ENCODE measurements at regions not wholly inside any gene's neighbourhood (a gene's known extent, or its start where the extent isn't known, plus 50 kb on each side); places are given as distances from the start of the nearest gene placed in this dataset.

DNA sequence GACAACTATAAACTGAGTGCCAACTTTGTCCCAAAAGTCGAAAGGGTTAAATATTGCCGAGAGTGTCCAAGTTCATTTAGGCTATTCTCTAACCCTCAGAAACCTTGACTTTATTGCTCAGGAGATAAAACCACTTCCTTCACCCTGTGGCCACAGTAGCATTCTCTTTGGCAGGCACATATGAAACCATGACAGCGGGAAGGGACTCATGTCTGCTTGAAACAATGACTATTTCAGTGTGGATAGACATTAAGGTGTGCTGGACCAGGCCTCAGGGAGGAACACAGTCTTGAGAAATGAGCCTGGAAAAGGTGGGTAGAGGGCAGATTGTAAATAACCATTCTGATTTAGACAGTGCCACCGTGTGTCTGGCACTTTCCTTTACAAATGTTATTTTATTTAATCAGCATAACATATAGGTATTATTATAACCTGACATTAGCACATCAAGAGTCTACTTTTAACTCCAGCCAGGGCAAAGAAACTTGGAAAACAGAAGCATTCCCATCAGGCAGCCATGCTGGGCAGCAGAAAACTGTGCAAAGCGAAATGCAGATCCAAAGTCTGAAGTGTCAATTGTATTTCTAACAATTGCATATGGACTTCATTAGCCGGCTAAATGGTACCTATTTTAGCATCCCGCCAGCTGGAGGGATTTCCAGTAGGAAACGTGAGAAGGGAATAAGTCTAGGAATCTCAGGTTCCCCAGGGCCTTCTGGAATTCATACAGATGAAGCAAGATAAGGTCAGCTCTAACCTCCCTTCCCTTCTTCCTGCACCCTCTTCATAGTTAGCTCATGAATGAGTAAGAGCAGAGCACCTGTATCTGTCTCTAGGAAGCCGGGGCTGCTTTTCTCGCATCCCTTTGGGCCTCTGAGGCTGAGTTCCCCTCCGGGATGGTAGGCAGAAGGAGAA lies 212.8 kb upstream of the ELAC2 start:
- POLR2A ChIA-PET = no interaction called here
- Histone ChIP-seq H3K4me3 (ENCODE audit: low read depth, low read length) (no peak overlapping the region), H3K27me3 (replicated peaks; ENCODE audit: control insufficient read depth, insufficient read depth, low read length) (no peaks in the 10 kb centered on the region), H3K36me3 (ENCODE audit: control insufficient read depth, insufficient read depth, low read length) (no peaks in the 10 kb centered on the region), H3K9me3 (no peaks in the 10 kb centered on the region), H3K4me1 (no peaks in the 10 kb centered on the region)
- CTCF ChIA-PET = no interaction called here
- no peak overlapping the region for H3K4me3 Mint-ChIP-seq (ENCODE audit: unreplicated experiment)
- no peaks in the 10 kb centered on the region for H3K36me3 Mint-ChIP-seq (ENCODE audit: insufficient read depth, unreplicated experiment)
- H3K9me3 Mint-ChIP-seq (ENCODE audit: unreplicated experiment) = no peaks in the 10 kb centered on the region
- BruUV-seq (replicated peaks) = no TSS peak
- intact Hi-C loops (cut with micrococcal nuclease; ENCODE audit: unreplicated experiment) = no loop called here
- no peak overlapping the region for H3K27ac Mint-ChIP-seq (ENCODE audit: unreplicated experiment)
- no peak for DNase-seq
- no peaks in the 10 kb centered on the region for H3K27me3 Mint-ChIP-seq (ENCODE audit: insufficient read depth, unreplicated experiment)
- TF ChIP-seq, protein P1, sequence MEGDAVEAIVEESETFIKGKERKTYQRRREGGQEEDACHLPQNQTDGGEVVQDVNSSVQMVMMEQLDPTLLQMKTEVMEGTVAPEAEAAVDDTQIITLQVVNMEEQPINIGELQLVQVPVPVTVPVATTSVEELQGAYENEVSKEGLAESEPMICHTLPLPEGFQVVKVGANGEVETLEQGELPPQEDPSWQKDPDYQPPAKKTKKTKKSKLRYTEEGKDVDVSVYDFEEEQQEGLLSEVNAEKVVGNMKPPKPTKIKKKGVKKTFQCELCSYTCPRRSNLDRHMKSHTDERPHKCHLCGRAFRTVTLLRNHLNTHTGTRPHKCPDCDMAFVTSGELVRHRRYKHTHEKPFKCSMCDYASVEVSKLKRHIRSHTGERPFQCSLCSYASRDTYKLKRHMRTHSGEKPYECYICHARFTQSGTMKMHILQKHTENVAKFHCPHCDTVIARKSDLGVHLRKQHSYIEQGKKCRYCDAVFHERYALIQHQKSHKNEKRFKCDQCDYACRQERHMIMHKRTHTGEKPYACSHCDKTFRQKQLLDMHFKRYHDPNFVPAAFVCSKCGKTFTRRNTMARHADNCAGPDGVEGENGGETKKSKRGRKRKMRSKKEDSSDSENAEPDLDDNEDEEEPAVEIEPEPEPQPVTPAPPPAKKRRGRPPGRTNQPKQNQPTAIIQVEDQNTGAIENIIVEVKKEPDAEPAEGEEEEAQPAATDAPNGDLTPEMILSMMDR (IDR thresholded peaks at IDR 0.05; ENCODE audit: insufficient read depth in 1 of 2, low read depth in 1 of 2, low read length in 1 of 2, severe bottlenecking in 1 of 2, unreplicated experiment in 1 of 2) = no peak
- H3K4me1 Mint-ChIP-seq (ENCODE audit: low read depth, unreplicated experiment) = no peaks in the 10 kb centered on the region

DNA sequence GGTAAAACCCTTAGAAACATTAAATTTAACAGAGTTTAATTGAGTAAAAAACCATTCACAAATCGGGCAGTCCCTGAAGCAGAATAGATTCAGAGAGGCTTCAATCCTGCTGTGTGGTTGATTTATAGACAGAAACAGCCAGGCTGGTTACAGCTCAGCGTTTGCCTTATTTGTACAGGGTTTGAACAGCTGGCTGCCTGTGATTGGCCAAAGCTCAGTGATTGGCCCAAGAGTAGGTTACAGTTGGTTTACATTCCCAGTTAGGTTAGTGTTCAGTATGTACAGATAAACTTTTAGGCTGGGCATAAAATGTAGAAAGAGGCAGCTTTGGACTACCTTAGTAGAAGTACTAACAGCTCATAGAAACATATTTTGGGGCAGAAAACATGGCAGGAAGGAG lies 210.4 kb upstream of the ELAC2 start:
- POLR2A ChIA-PET = no interaction called here
- no peaks in the 10 kb centered on the region for H3K4me1 Mint-ChIP-seq (ENCODE audit: low read depth, unreplicated experiment)
- H3K36me3 Mint-ChIP-seq (ENCODE audit: insufficient read depth, unreplicated experiment) = no peaks in the 10 kb centered on the region

DNA sequence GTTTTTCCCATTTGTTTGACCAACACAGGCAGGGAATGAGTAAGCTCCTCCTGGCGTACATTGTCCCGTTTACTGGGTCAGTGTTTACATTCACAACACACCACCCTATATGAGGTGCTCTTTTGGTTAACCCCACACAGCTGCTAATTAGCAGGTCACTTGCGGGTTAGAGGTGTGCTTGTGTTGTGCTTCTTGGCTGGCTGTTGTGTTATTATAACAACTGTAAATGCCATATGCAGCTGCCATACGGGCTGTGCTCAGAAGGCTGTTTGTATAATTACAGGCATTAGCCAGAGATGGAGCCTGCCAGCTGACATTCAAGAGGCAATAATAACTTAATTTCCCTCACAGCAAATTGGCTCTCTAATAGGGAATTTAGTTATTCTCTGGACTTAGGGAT lies 205.1 kb upstream of the ELAC2 start:
- no peaks in the 10 kb centered on the region for H3K9me3 Mint-ChIP-seq (ENCODE audit: unreplicated experiment)
- Histone ChIP-seq H3K9me3 (no peaks in the 10 kb centered on the region), H3K4me3 (ENCODE audit: low read depth, low read length) (no peak overlapping the region), H3K27me3 (replicated peaks; ENCODE audit: control insufficient read depth, insufficient read depth, low read length) (no peaks in the 10 kb centered on the region), H3K36me3 (ENCODE audit: control insufficient read depth, insufficient read depth, low read length) (no peaks in the 10 kb centered on the region), H3K4me1 (no peaks in the 10 kb centered on the region)
- intact Hi-C loops (cut with micrococcal nuclease; ENCODE audit: unreplicated experiment) = no loop called here
- TF ChIP-seq, protein P1 (IDR thresholded peaks at IDR 0.05; ENCODE audit: insufficient read depth in 1 of 2, low read depth in 1 of 2, low read length in 1 of 2, severe bottlenecking in 1 of 2, unreplicated experiment in 1 of 2) = no peak
- no peak overlapping the region for H3K27ac Mint-ChIP-seq (ENCODE audit: unreplicated experiment)
- H3K4me1 Mint-ChIP-seq (ENCODE audit: low read depth, unreplicated experiment) = peaks cover 6% of the 10 kb centered on the region
- H3K27me3 Mint-ChIP-seq (ENCODE audit: insufficient read depth, unreplicated experiment) = no peaks in the 10 kb centered on the region
- no peak for DNase-seq
- no TSS peak for BruUV-seq (replicated peaks)
- POLR2A ChIA-PET = no interaction called here
- H3K4me3 Mint-ChIP-seq (ENCODE audit: unreplicated experiment) = no peak overlapping the region
- CTCF ChIA-PET = no interaction called here
- H3K36me3 Mint-ChIP-seq (ENCODE audit: insufficient read depth, unreplicated experiment) = no peaks in the 10 kb centered on the region

More for the DNA sequence above, 210.4 kb upstream of the ELAC2 start:
- no peaks in the 10 kb centered on the region for H3K36me3 ChIP-seq (ENCODE audit: control insufficient read depth, insufficient read depth, low read length)
- no peak for DNase-seq
- BruUV-seq (replicated peaks) = no TSS peak
- TF ChIP-seq, protein P1 (IDR thresholded peaks at IDR 0.05; ENCODE audit: insufficient read depth in 1 of 2, low read depth in 1 of 2, low read length in 1 of 2, severe bottlenecking in 1 of 2, unreplicated experiment in 1 of 2) = no peak
- H3K27me3 Mint-ChIP-seq (ENCODE audit: insufficient read depth, unreplicated experiment) = no peaks in the 10 kb centered on the region
- H3K27me3 ChIP-seq (replicated peaks; ENCODE audit: control insufficient read depth, insufficient read depth, low read length) = no peaks in the 10 kb centered on the region
- H3K9me3 Mint-ChIP-seq (ENCODE audit: unreplicated experiment) = no peaks in the 10 kb centered on the region
- CTCF ChIA-PET = no interaction called here
- no peak overlapping the region for H3K4me3 ChIP-seq (ENCODE audit: low read depth, low read length)
- H3K4me1 ChIP-seq = no peaks in the 10 kb centered on the region
- no peaks in the 10 kb centered on the region for H3K9me3 ChIP-seq
- no peak overlapping the region for H3K4me3 Mint-ChIP-seq (ENCODE audit: unreplicated experiment)
- no peak overlapping the region for H3K27ac Mint-ChIP-seq (ENCODE audit: unreplicated experiment)
- intact Hi-C loops (cut with micrococcal nuclease; ENCODE audit: unreplicated experiment) = no loop called here
